NB4 (cell line): ENCODE measurements at regions not wholly inside any gene's neighbourhood (a gene's known extent, or its start where the extent isn't known, plus 50 kb on each side); places are given as distances from the start of the nearest gene placed in this dataset.

Source experiments
- POLR2A ChIP-seq: IDR thresholded peaks from 2 replicates; pipeline ENCODE4 v1.6.1; 2011; ENCODE audit warnings: mild to moderate bottlenecking; ENCODE audit not compliant: insufficient read length; ENCODE audit errors: extremely low read depth
- TF ChIP-seq, protein P1 (sequence below): IDR thresholded peaks from one replicate; pipeline ENCODE4 v1.5.1; 2012; ENCODE audit warnings: low read depth, low read length
- TF ChIP-seq, protein P2 (sequence below): IDR thresholded peaks from 2 replicates; pipeline ENCODE4 v1.6.1; 2011; ENCODE audit warnings: low read depth, low read length

DNA sequence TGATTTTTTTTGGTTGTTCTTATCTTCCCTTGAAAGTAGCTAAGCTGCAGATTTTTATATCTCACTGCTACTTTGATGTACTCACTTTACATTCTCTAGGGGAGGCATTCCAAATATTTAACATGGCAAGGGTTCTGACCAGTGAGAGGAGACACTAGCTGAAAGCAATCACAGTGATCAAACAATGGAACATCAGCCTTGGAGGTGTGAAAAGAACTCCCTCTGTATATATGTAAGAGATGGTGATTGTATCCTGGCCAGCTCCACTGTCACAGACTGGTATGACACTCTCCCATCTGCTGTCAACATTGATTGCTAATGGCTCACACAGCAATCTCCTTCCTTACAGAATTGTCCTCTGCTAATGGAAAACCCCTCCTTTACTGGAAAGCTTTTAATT, 291.7 kb upstream of the CDH19 start:
- TF ChIP-seq, protein P1, sequence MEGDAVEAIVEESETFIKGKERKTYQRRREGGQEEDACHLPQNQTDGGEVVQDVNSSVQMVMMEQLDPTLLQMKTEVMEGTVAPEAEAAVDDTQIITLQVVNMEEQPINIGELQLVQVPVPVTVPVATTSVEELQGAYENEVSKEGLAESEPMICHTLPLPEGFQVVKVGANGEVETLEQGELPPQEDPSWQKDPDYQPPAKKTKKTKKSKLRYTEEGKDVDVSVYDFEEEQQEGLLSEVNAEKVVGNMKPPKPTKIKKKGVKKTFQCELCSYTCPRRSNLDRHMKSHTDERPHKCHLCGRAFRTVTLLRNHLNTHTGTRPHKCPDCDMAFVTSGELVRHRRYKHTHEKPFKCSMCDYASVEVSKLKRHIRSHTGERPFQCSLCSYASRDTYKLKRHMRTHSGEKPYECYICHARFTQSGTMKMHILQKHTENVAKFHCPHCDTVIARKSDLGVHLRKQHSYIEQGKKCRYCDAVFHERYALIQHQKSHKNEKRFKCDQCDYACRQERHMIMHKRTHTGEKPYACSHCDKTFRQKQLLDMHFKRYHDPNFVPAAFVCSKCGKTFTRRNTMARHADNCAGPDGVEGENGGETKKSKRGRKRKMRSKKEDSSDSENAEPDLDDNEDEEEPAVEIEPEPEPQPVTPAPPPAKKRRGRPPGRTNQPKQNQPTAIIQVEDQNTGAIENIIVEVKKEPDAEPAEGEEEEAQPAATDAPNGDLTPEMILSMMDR: no peak
- no peak for TF ChIP-seq POLR2A
- TF ChIP-seq, protein P2, sequence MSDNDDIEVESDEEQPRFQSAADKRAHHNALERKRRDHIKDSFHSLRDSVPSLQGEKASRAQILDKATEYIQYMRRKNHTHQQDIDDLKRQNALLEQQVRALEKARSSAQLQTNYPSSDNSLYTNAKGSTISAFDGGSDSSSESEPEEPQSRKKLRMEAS: no peak
